ENCODE measurements at regions not wholly inside any gene's neighbourhood (a gene's known extent, or its start where the extent isn't known, plus 50 kb on each side); places are given as distances from the start of the nearest gene placed in this dataset.

DNA sequence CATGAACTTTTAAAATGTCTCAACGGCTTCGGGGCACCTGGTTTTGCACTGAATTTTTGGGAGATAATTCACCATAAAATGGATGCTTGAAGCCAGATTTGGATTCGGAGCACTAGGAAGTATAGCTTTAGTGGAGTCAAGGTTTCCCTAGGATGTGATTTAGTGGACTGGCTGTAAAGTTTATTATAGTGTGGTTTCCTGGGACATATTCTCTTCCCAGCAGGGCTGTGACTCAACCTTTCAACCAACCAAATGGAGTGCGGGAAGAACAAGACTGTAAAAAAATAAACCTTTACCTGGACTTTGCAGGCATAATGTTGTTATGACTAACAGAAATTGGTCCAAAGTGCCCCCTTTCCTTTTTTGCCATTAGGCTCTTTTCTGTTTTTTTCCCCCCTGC, 327.4 kb upstream of the MAN1A1 start:
- TF ChIP-seq, protein P1, sequence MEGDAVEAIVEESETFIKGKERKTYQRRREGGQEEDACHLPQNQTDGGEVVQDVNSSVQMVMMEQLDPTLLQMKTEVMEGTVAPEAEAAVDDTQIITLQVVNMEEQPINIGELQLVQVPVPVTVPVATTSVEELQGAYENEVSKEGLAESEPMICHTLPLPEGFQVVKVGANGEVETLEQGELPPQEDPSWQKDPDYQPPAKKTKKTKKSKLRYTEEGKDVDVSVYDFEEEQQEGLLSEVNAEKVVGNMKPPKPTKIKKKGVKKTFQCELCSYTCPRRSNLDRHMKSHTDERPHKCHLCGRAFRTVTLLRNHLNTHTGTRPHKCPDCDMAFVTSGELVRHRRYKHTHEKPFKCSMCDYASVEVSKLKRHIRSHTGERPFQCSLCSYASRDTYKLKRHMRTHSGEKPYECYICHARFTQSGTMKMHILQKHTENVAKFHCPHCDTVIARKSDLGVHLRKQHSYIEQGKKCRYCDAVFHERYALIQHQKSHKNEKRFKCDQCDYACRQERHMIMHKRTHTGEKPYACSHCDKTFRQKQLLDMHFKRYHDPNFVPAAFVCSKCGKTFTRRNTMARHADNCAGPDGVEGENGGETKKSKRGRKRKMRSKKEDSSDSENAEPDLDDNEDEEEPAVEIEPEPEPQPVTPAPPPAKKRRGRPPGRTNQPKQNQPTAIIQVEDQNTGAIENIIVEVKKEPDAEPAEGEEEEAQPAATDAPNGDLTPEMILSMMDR (conservative IDR thresholded peaks at IDR 0.05): no peak
- Histone ChIP-seq H3K4me3 (ENCODE audit: low read length) (no peak overlapping the region), H3K9ac (ENCODE audit: extremely low read depth, low read length, poor library complexity, severe bottlenecking) (no peak overlapping the region), H3K27ac (ENCODE audit: low read depth, low read length) (no peak overlapping the region), H3K27me3 (ENCODE audit: control insufficient read depth, insufficient read depth, low read length, poor library complexity, severe bottlenecking) (no peaks in the 10 kb centered on the region), H3K4me1 (ENCODE audit: control insufficient read depth, insufficient read depth, low read length) (peaks cover 12% of the 10 kb centered on the region), H3K9me3 (ENCODE audit: control insufficient read depth, low read length) (no peaks in the 10 kb centered on the region), H3K36me3 (ENCODE audit: control insufficient read depth, insufficient read depth, low read length) (no peaks in the 10 kb centered on the region)
- Mint-ChIP-seq H3K27me3 (ENCODE audit: insufficient read depth) (no peaks in the 10 kb centered on the region), H3K4me1 (peaks cover 30% of the 10 kb centered on the region), H3K4me3 (no peak overlapping the region), H3K36me3 (ENCODE audit: low read depth) (no peaks in the 10 kb centered on the region), H3K9me3 (no peaks in the 10 kb centered on the region), H3K27ac (no peak overlapping the region)
- 95 to 100% methylated on average over 1 to 4 of the region's 4 CpGs for WGBS, 2 experiments (ENCODE audit: insufficient coverage in 1 of 2, insufficient read length in 1 of 2)
- no peak for DNase-seq

GRCh38 chr6:119676230-119676629, 326.7 kb upstream of the MAN1A1 start:
- H3K27me3 ChIP-seq (ENCODE audit: control insufficient read depth, insufficient read depth, low read length, poor library complexity, severe bottlenecking): no peaks in the 10 kb centered on the region
- no peaks in the 10 kb centered on the region for H3K36me3 ChIP-seq (ENCODE audit: control insufficient read depth, insufficient read depth, low read length)
- no peak overlapping the region for H3K27ac ChIP-seq (ENCODE audit: low read depth, low read length)
- peaks cover 36% of the 10 kb centered on the region for H3K4me1 Mint-ChIP-seq
- TF ChIP-seq, protein P1 (conservative IDR thresholded peaks at IDR 0.05): no peak
- H3K4me1 ChIP-seq (ENCODE audit: control insufficient read depth, insufficient read depth, low read length): peaks cover 14% of the 10 kb centered on the region
- H3K27ac Mint-ChIP-seq: no peak overlapping the region
- DNase-seq: no peak
- no peaks in the 10 kb centered on the region for H3K9me3 ChIP-seq (ENCODE audit: control insufficient read depth, low read length)
- H3K9ac ChIP-seq (ENCODE audit: extremely low read depth, low read length, poor library complexity, severe bottlenecking): no peak overlapping the region
- WGBS, 2 experiments (ENCODE audit: insufficient coverage in 1 of 2, insufficient read length in 1 of 2): 89 to 100% methylated on average over 1 of the region's 1 CpG
- no peaks in the 10 kb centered on the region for H3K27me3 Mint-ChIP-seq (ENCODE audit: insufficient read depth)
- H3K36me3 Mint-ChIP-seq (ENCODE audit: low read depth): no peaks in the 10 kb centered on the region
- H3K9me3 Mint-ChIP-seq: no peaks in the 10 kb centered on the region
- H3K4me3 Mint-ChIP-seq: no peak overlapping the region
- no peak overlapping the region for H3K4me3 ChIP-seq (ENCODE audit: low read length)

GRCh38 chr6:119673741-119674140, 324.2 kb upstream of the MAN1A1 start:
- Mint-ChIP-seq H3K27ac (no peak overlapping the region), H3K27me3 (ENCODE audit: insufficient read depth) (no peaks in the 10 kb centered on the region), H3K4me3 (no peak overlapping the region), H3K4me1 (peaks cover 45% of the 10 kb centered on the region), H3K9me3 (no peaks in the 10 kb centered on the region), H3K36me3 (ENCODE audit: low read depth) (no peaks in the 10 kb centered on the region)
- no peaks in the 10 kb centered on the region for H3K9me3 ChIP-seq (ENCODE audit: control insufficient read depth, low read length)
- H3K9ac ChIP-seq (ENCODE audit: extremely low read depth, low read length, poor library complexity, severe bottlenecking): no peak overlapping the region
- DNase-seq: no peak
- TF ChIP-seq, protein P1 (conservative IDR thresholded peaks at IDR 0.05): no peak
- H3K27ac ChIP-seq (ENCODE audit: low read depth, low read length): no peak overlapping the region
- H3K4me3 ChIP-seq (ENCODE audit: low read length): no peak overlapping the region
- H3K27me3 ChIP-seq (ENCODE audit: control insufficient read depth, insufficient read depth, low read length, poor library complexity, severe bottlenecking): no peaks in the 10 kb centered on the region
- H3K36me3 ChIP-seq (ENCODE audit: control insufficient read depth, insufficient read depth, low read length): no peaks in the 10 kb centered on the region
- H3K4me1 ChIP-seq (ENCODE audit: control insufficient read depth, insufficient read depth, low read length): peaks cover 19% of the 10 kb centered on the region
